Hepatocyte (in vitro differentiated cells): ENCODE measurements at regions not wholly inside any gene's neighbourhood (a gene's known extent, or its start where the extent isn't known, plus 50 kb on each side); places are given as distances from the start of the nearest gene placed in this dataset.

Experiments
- CTCF ChIP-seq: fragments of 200-600 bp; sonication (generic); IDR thresholded peaks from 2 replicates; pipeline ENCODE4 v1.5.1; 2016; ENCODE audit warnings: antibody characterized with exemption, mild to moderate bottlenecking; ENCODE audit not compliant: poor library complexity
- EZH2 ChIP-seq: fragments of 200-600 bp; sonication (generic); IDR thresholded peaks from 2 replicates; pipeline ENCODE4 v1.6.1; 2016; ENCODE audit warnings: antibody characterized with exemption, mild to moderate bottlenecking, borderline replicate concordance

- no peak for TF ChIP-seq CTCF
- TF ChIP-seq EZH2: no peak
Observed at GRCh38 chr7:153070141-153070540, 310.6 kb downstream of the ACTR3B start.
